Fibroblast of mammary gland (primary cell): ENCODE measurements at regions not wholly inside any gene's neighbourhood (a gene's known extent, or its start where the extent isn't known, plus 50 kb on each side); places are given as distances from the start of the nearest gene placed in this dataset.

Experiments
- DNase-seq: peaks from one replicate; pipeline ENCODE4 v3.0.0-alpha.2; 2010; ENCODE audit warnings: low read depth
- H3K4me3 ChIP-seq: 2 replicates; pipeline ENCODE4 v1.5.1; 2011; ENCODE audit warnings: low read depth, mild to moderate bottlenecking, low read length, moderate library complexity; ENCODE audit not compliant: control insufficient read depth
- CTCF ChIP-seq: conservative IDR thresholded peaks from 2 replicates; pipeline ENCODE4 v1.5.1; 2011; ENCODE audit warnings: low read depth, low read length, inconsistent platforms; ENCODE audit not compliant: control insufficient read depth, insufficient read depth

- no peak for TF ChIP-seq CTCF
- H3K4me3 ChIP-seq = no peak overlapping the region
- DNase-seq = no peak
Measured at GRCh38 chr11:15851051-15851498, 505.3 kb downstream of the SOX6 start.

- peak; percentile 23 for DNase-seq
- no peak overlapping the region for H3K4me3 ChIP-seq
- peak; percentile 51 for TF ChIP-seq CTCF
Measured at GRCh38 chr11:15852179-15852578, 504.2 kb downstream of the SOX6 start.

- DNase-seq = no peak
- TF ChIP-seq CTCF = no peak
- no peak overlapping the region for H3K4me3 ChIP-seq
Measured at GRCh38 chr11:15854245-15854644, 502.1 kb downstream of the SOX6 start.

- no peak for DNase-seq
- no peak for TF ChIP-seq CTCF
- H3K4me3 ChIP-seq = no peak overlapping the region
Measured at GRCh38 chr11:15858881-15859280, 497.5 kb downstream of the SOX6 start.

- no peak overlapping the region for H3K4me3 ChIP-seq
- no peak for TF ChIP-seq CTCF
- DNase-seq = no peak
Measured at GRCh38 chr11:15859411-15859810, 496.9 kb downstream of the SOX6 start.

GRCh38 chr11:15861256-15861655, 495.1 kb downstream of the SOX6 start:
- no peak for TF ChIP-seq CTCF
- DNase-seq = no peak
- H3K4me3 ChIP-seq = no peak overlapping the region

- no peak overlapping the region for H3K4me3 ChIP-seq
- TF ChIP-seq CTCF = no peak
- DNase-seq = peak; percentile 9
Measured at GRCh38 chr11:15863411-15863810, 492.9 kb downstream of the SOX6 start.
